Gastrocnemius medialis (tissue), 4 donors: ENCODE measurements at regions not wholly inside any gene's neighbourhood (a gene's known extent, or its start where the extent isn't known, plus 50 kb on each side); places are given as distances from the start of the nearest gene placed in this dataset.

Experiments
- POLR2A ChIP-seq, 2 donors: fragments of 450-650 bp; IDR thresholded peaks; one replicate each; pipeline ENCODE4 v1.6.1; 2017; ENCODE audit warnings: antibody characterized with exemption in 2 of 2, mild to moderate bottlenecking in 2 of 2, moderate library complexity in 2 of 2
- TF ChIP-seq, protein P1 (sequence below), 5 experiments: fragments of 450-650 bp in 3 of 5; fragments of 200-600 bp in 2 of 5; sonication (generic) in 2 of 5; IDR thresholded peaks in 4 of 5; conservative IDR thresholded peaks in 1 of 5; 1 replicate in 4 of 5; 2 replicates in 1 of 5; pipeline ENCODE4 v1.5.1; 2016 to 2019; ENCODE audit warnings: antibody characterized with exemption in 5 of 5, mild to moderate bottlenecking in 3 of 5, moderate library complexity in 3 of 5

DNA sequence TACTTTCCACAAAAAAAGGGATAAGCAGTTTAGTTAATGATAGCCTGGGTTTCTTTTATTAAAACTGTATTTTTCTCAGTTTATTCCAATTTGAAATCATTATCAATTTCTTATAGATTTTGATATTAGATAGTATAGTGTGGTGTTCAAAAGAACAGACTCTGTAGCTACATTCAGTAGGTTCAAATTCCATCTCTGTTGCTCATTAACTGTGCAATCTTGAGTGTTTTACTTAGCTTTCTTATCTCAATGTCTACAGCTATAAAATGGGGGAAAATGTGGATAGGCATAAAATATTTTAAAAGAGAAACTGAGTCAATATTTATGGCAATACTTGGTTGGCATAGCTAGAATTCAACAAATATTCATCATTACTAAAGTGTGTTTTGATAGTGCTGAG is 86.9 kb upstream of the SEMA3A start:
- TF ChIP-seq, protein P1, sequence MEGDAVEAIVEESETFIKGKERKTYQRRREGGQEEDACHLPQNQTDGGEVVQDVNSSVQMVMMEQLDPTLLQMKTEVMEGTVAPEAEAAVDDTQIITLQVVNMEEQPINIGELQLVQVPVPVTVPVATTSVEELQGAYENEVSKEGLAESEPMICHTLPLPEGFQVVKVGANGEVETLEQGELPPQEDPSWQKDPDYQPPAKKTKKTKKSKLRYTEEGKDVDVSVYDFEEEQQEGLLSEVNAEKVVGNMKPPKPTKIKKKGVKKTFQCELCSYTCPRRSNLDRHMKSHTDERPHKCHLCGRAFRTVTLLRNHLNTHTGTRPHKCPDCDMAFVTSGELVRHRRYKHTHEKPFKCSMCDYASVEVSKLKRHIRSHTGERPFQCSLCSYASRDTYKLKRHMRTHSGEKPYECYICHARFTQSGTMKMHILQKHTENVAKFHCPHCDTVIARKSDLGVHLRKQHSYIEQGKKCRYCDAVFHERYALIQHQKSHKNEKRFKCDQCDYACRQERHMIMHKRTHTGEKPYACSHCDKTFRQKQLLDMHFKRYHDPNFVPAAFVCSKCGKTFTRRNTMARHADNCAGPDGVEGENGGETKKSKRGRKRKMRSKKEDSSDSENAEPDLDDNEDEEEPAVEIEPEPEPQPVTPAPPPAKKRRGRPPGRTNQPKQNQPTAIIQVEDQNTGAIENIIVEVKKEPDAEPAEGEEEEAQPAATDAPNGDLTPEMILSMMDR (IDR thresholded peaks at IDR 0.05 in 4 of 5, conservative IDR thresholded peaks at IDR 0.05 in 1 of 5) = no peak
- TF ChIP-seq POLR2A (IDR thresholded peaks at IDR 0.05) = no peak
